Endothelial cell of umbilical vein (primary cell): ENCODE measurements at regions not wholly inside any gene's neighbourhood (a gene's known extent, or its start where the extent isn't known, plus 50 kb on each side); places are given as distances from the start of the nearest gene placed in this dataset.

ENCODE experiments used
- CTCF ChIP-seq, 2 donors: IDR thresholded peaks; 1 replicate in 1 of 2; 2 replicates in 1 of 2; pipeline ENCODE4 v1.5.1; 2011; ENCODE audit warnings: low read length in 2 of 2, mild to moderate bottlenecking in 2 of 2, moderate library complexity in 2 of 2, control low read depth in 1 of 2, inconsistent platforms in 1 of 2, low read depth in 1 of 2; ENCODE audit not compliant: insufficient read depth in 1 of 2; ENCODE audit errors: extremely low read depth in 1 of 2
- FOS ChIP-seq: IDR thresholded peaks from 2 replicates; pipeline ENCODE4 v1.6.1; 2011; ENCODE audit warnings: mild to moderate bottlenecking, low read length, moderate library complexity, borderline replicate concordance; ENCODE audit not compliant: insufficient read depth
- POLR2AphosphoS5 ChIP-seq: IDR thresholded peaks from 2 replicates; pipeline ENCODE4 v1.6.1; 2012; ENCODE audit warnings: low read depth, mild to moderate bottlenecking, control low read depth, low read length, moderate library complexity; ENCODE audit not compliant: insufficient read depth

GRCh38 chr2:2842466-2842865 is 511.4 kb upstream of the MYT1L start:
- TF ChIP-seq FOS, result no peak
- no peak for TF ChIP-seq CTCF (IDR thresholded peaks at IDR 0.05; ENCODE audit: extremely low read depth in 1 of 2, insufficient read depth in 1 of 2, low read depth in 1 of 2, low read length in 2 of 2)
- no peak for TF ChIP-seq POLR2AphosphoS5
